HCT116 (cell line): ENCODE measurements at regions not wholly inside any gene's neighbourhood (a gene's known extent, or its start where the extent isn't known, plus 50 kb on each side); places are given as distances from the start of the nearest gene placed in this dataset.

Experiments
- ATAC-seq: fragments of 200-7000 bp; cut with Tn5 transposase; 2 replicates; pipeline ENCODE4 v1.9.1; 2020; ENCODE audit warnings: mild to moderate bottlenecking, moderate library complexity
- BruUV-seq: library from RNA; stranded (reverse); fragments of 400-500 nt; replicated peaks from 2 replicates; lab custom pipeline; 2021; lab: Mats Ljungman, UMichigan
- CTCF ChIA-PET: fragments of 300-600 bp; sonication (Branson Sonifier 250); formaldehyde crosslinking; loops from one replicate; lab custom pipeline; 2021; ENCODE audit warnings: antibody characterized with exemption; lab: Charles Lee
- POLR2A ChIA-PET: fragments of 300-600, 350-600 bp; sonication (Branson Sonifier 250); formaldehyde crosslinking; loops from one replicate; lab custom pipeline; 2021; ENCODE audit warnings: antibody characterized with exemption; lab: Charles Lee
- RAD21 ChIA-PET, 2 experiments: fragments of 300-600 bp; sonication (Branson Sonifier 250); formaldehyde crosslinking; loops; one replicate each; lab custom pipeline; 2023; ENCODE audit warnings: low total read pairs in 2 of 2; ENCODE audit not compliant: uncharacterized antibody in 2 of 2, unreplicated experiment in 2 of 2, low non-redundant PET in 1 of 2; lab: Charles Lee
- DNase-seq: peaks from one replicate; pipeline ENCODE4 v3.0.0-alpha.2; 2010; ENCODE audit warnings: low read depth, low spot score
- H2AFZ ChIP-seq: fragments of 200-600 bp; shearing (Covaris generic), sonication (generic); 2 replicates; pipeline ENCODE4 v1.6.1; 2017; ENCODE audit warnings: low read depth, mixed run types, mixed read lengths, antibody characterized with exemption, low read length; ENCODE audit not compliant: poor library complexity, severe bottlenecking
- H3K27ac ChIP-seq: 2 replicates; pipeline ENCODE4 v1.5.1; 2012; ENCODE audit warnings: low read depth, low read length
- H3K27me3 ChIP-seq: fragments of 200-600 bp; sonication (generic); 2 replicates; pipeline ENCODE4 v1.6.1; 2016; ENCODE audit warnings: mixed run types, low read length, mixed read lengths; ENCODE audit not compliant: insufficient read depth
- H3K36me3 ChIP-seq, 2 experiments: fragments of 200-500 bp in 1 of 2; fragments of 200-600 bp in 1 of 2; sonication (Bioruptor generic) in 1 of 2; sonication (generic) in 1 of 2; 2 replicates each; pipeline versions ENCODE4 v1.5.1 to v1.6.1; 2014 to 2016; ENCODE audit warnings: low read length in 2 of 2, inconsistent platforms in 1 of 2, mixed read lengths in 1 of 2, mixed run types in 1 of 2; ENCODE audit not compliant: insufficient read depth in 2 of 2, control insufficient read depth in 1 of 2
- H3K4me1 ChIP-seq, 2 experiments: fragments of 200-600 bp in 1 of 2; sonication (generic) in 1 of 2; 2 replicates each; pipeline versions ENCODE4 v1.5.1 to v1.6.1; 2012 to 2017; ENCODE audit warnings: low read length in 2 of 2, inconsistent platforms in 1 of 2, mild to moderate bottlenecking in 1 of 2, mixed read lengths in 1 of 2, mixed run types in 1 of 2, moderate library complexity in 1 of 2; ENCODE audit not compliant: insufficient read depth in 2 of 2, control insufficient read depth in 1 of 2
- H3K4me2 ChIP-seq: fragments of 200-600 bp; sonication (generic); 2 replicates; pipeline ENCODE4 v1.6.1; 2017; ENCODE audit warnings: mixed run types, low read length, mixed read lengths
- H3K4me3 ChIP-seq, 2 experiments: fragments of 200-600 bp in 1 of 2; sonication (generic) in 1 of 2; replicated peaks in 1 of 2; 2 replicates each; pipeline ENCODE4 v1.5.1; 2011 to 2016; ENCODE audit warnings: low read length in 2 of 2, control low read depth in 1 of 2, low read depth in 1 of 2, mild to moderate bottlenecking in 1 of 2, mixed read lengths in 1 of 2, mixed run types in 1 of 2
- H3K79me2 ChIP-seq: fragments of 200-600 bp; sonication (generic); 2 replicates; pipeline ENCODE4 v1.6.1; 2017; ENCODE audit warnings: mild to moderate bottlenecking, mixed run types, low read length, moderate library complexity, mixed read lengths; ENCODE audit not compliant: insufficient read depth
- H3K9ac ChIP-seq: fragments of 200-600 bp; sonication (generic); 2 replicates; pipeline ENCODE4 v1.6.1; 2016; ENCODE audit warnings: low read length, mixed read lengths
- H3K9me2 ChIP-seq: fragments of 200-600 bp; sonication (generic), shearing (Covaris generic); 2 replicates; pipeline ENCODE4 v1.6.1; 2017; ENCODE audit warnings: mixed run types, mild to moderate bottlenecking, moderate library complexity; ENCODE audit not compliant: insufficient read depth
- H3K9me3 ChIP-seq, 2 experiments: fragments of 200-500 bp in 1 of 2; fragments of 200-600 bp in 1 of 2; sonication (Bioruptor generic) in 1 of 2; sonication (generic) in 1 of 2; 2 replicates each; pipeline ENCODE4 v1.6.1; 2014 to 2017; ENCODE audit warnings: low read length in 2 of 2, mixed read lengths in 2 of 2, inconsistent platforms in 1 of 2, low read depth in 1 of 2, mild to moderate bottlenecking in 1 of 2, mixed run types in 1 of 2, moderate library complexity in 1 of 2; ENCODE audit not compliant: control insufficient read depth in 1 of 2, insufficient read depth in 1 of 2
- H4K20me1 ChIP-seq: fragments of 200-600 bp; sonication (generic), shearing (Covaris generic); 2 replicates; pipeline ENCODE4 v1.6.1; 2017; ENCODE audit warnings: mixed run types, mild to moderate bottlenecking, moderate library complexity; ENCODE audit not compliant: insufficient read depth
- CBX3 ChIP-seq: IDR thresholded peaks from 2 replicates; pipeline ENCODE4 v1.6.1; 2012; ENCODE audit warnings: low read depth
- CEBPB ChIP-seq: IDR thresholded peaks from 2 replicates; pipeline ENCODE4 v1.6.1; 2012; ENCODE audit warnings: low read depth
- EGR1 ChIP-seq: IDR thresholded peaks from 2 replicates; pipeline ENCODE4 v1.6.1; 2012; ENCODE audit warnings: low read depth
- ELF1 ChIP-seq: IDR thresholded peaks from 2 replicates; pipeline ENCODE4 v1.6.1; 2012; ENCODE audit warnings: low read depth, borderline replicate concordance
- EZH2 ChIP-seq: fragments of 200-600 bp; sonication (generic); IDR thresholded peaks from 2 replicates; pipeline ENCODE4 v1.6.1; 2017; ENCODE audit warnings: antibody characterized with exemption, mixed run types
- EZH2phosphoT487 ChIP-seq: fragments of 200-600 bp; IDR thresholded peaks from 2 replicates; pipeline ENCODE4 v1.6.1; 2018; ENCODE audit warnings: antibody characterized with exemption, borderline replicate concordance
- FOSL1 ChIP-seq: IDR thresholded peaks from 2 replicates; pipeline ENCODE4 v1.6.1; 2012; ENCODE audit warnings: low read depth
- POLR2A ChIP-seq: IDR thresholded peaks from 2 replicates; pipeline ENCODE4 v1.7.0; 2011; ENCODE audit warnings: borderline replicate concordance; ENCODE audit not compliant: insufficient read depth, insufficient read length; ENCODE audit errors: extremely low read depth
- POLR2AphosphoS5 ChIP-seq: IDR thresholded peaks from 2 replicates; pipeline ENCODE4 v1.6.1; 2011; ENCODE audit warnings: mild to moderate bottlenecking, low read depth, low read length, moderate library complexity
- SIN3A ChIP-seq: IDR thresholded peaks from 2 replicates; pipeline ENCODE4 v1.6.1; 2012; ENCODE audit warnings: low read depth
- SRF ChIP-seq: IDR thresholded peaks from 2 replicates; pipeline ENCODE4 v1.6.1; 2012; ENCODE audit warnings: low read depth
- TCF7L2 ChIP-seq: IDR thresholded peaks from 2 replicates; pipeline ENCODE4 v1.7.0; 2011; ENCODE audit warnings: borderline replicate concordance, inconsistent platforms; ENCODE audit not compliant: insufficient read depth, insufficient read length; ENCODE audit errors: extremely low read depth
- ZFX ChIP-seq: fragments of 450-650 bp; IDR thresholded peaks from 2 replicates; pipeline ENCODE4 v1.6.1; 2017
- ZNF274 ChIP-seq: fragments of 200-500 bp; sonication (Bioruptor generic); IDR thresholded peaks from 2 replicates; pipeline ENCODE4 v1.6.1; 2014; ENCODE audit warnings: mild to moderate bottlenecking, low read depth, low read length, inconsistent platforms
- intact Hi-C: fragments of 100-400 bp; cut with micrococcal nuclease; formaldehyde crosslinking; loops from 2 replicates; pipeline ENCODE4 v1.10.0; 2022
- TF ChIP-seq, protein P1 (sequence below): IDR thresholded peaks from 2 replicates; pipeline ENCODE4 v1.6.1; 2012
- TF ChIP-seq, protein P2 (sequence below): IDR thresholded peaks from 2 replicates; pipeline ENCODE4 v1.6.1; 2012

DNA sequence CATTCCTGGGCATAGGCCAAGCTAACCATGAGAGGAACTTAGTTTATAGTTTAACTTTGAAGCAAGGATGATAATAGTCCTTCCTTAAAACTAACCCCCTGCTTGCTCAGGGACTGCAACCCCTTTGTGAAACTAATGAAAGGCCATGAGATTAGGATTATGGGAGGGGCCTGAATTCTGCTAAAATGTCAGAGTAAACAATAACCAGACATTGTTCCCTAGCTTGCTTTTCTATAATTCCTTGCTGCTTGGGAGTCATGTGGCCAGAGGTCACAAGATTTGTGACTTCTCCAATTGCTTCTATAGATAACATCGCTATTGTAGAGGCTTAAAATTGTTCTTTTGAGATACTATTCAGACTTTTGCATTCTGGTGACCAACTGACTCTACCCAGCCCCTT is 634.0 kb downstream of the TBC1D4 start:
- Histone ChIP-seq H3K9me3 (no peaks in the 10 kb centered on the region; a peak in 1 of 4 replicates), H3K79me2 (no peaks in the 10 kb centered on the region), H3K4me1 (no peaks in the 10 kb centered on the region), H3K36me3 (no peaks in the 10 kb centered on the region), H3K9me2 (no peaks in the 10 kb centered on the region), H3K4me2 (no peak overlapping the region), H2AFZ (no peak overlapping the region), H3K9ac (no peak overlapping the region), H4K20me1 (no peaks in the 10 kb centered on the region), H3K27ac (no peak overlapping the region), H3K4me3 (no peak overlapping the region), H3K27me3 (no peaks in the 10 kb centered on the region)
- TF ChIP-seq ZNF274 = no peak
- no peak for TF ChIP-seq ZFX
- TF ChIP-seq SIN3A = no peak
- TF ChIP-seq POLR2AphosphoS5 = no peak
- no peak for TF ChIP-seq EZH2
- no peak for TF ChIP-seq POLR2A
- no peak for TF ChIP-seq FOSL1
- no peak for TF ChIP-seq EZH2phosphoT487
- no peak for TF ChIP-seq SRF
- TF ChIP-seq EGR1 = no peak
- TF ChIP-seq CBX3 = no peak
- TF ChIP-seq, protein P1, sequence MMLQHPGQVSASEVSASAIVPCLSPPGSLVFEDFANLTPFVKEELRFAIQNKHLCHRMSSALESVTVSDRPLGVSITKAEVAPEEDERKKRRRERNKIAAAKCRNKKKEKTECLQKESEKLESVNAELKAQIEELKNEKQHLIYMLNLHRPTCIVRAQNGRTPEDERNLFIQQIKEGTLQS = no peak
- TF ChIP-seq, protein P2, sequence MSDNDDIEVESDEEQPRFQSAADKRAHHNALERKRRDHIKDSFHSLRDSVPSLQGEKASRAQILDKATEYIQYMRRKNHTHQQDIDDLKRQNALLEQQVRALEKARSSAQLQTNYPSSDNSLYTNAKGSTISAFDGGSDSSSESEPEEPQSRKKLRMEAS = no peak
- TF ChIP-seq ELF1 = no peak
- TF ChIP-seq CEBPB = no peak
- TF ChIP-seq TCF7L2 = no peak
- intact Hi-C loops = no loop called here
- RAD21 ChIA-PET = no interaction called here
- ATAC-seq (no peak), DNase-seq (no peak)
- CTCF ChIA-PET = no interaction called here
- POLR2A ChIA-PET = no interaction called here
- BruUV-seq = no TSS peak
